Natural killer cell treated with Interleukin-12 subunit alpha and Interleukin-12 subunit beta and Interleukin-15 and Interleukin-18, amount 100 ng/mL, for 72 hours (primary cell): ENCODE measurements at regions not wholly inside any gene's neighbourhood (a gene's known extent, or its start where the extent isn't known, plus 50 kb on each side); places are given as distances from the start of the nearest gene placed in this dataset.

Experiments used
- ATAC-seq, 2 donors: fragments of 150-1000 bp; cut with Tn5 transposase in 1 of 2; sonication (Bioruptor Pico), chemical (Tn5 transposase) in 1 of 2; 2 replicates each; pipeline ENCODE4 v1.10.0; 2021
- DNase-seq: peaks from one replicate; pipeline ENCODE4 v3.0.0; 2022; ENCODE audit warnings: low spot score
- H3K27ac Mint-ChIP-seq, 2 donors: 1 replicate in 1 of 2; 2 replicates in 1 of 2; pipeline ENCODE4 v1.8.0; 2022; ENCODE audit warnings: mixed read lengths in 2 of 2, mild to moderate bottlenecking in 1 of 2, moderate library complexity in 1 of 2
- H3K27me3 Mint-ChIP-seq, 2 donors: 1 replicate in 1 of 2; 2 replicates in 1 of 2; pipeline ENCODE4 v1.8.0; 2022; ENCODE audit warnings: mixed read lengths in 2 of 2
- H3K36me3 Mint-ChIP-seq: one replicate; pipeline ENCODE4 v1.8.0; 2022; ENCODE audit warnings: mixed read lengths
- H3K4me1 Mint-ChIP-seq, 2 donors: 1 replicate in 1 of 2; 2 replicates in 1 of 2; pipeline ENCODE4 v1.8.0; 2022; ENCODE audit warnings: low read depth in 2 of 2, mixed read lengths in 2 of 2, mild to moderate bottlenecking in 1 of 2
- H3K4me3 Mint-ChIP-seq: one replicate; pipeline ENCODE4 v1.8.0; 2022; ENCODE audit warnings: mixed read lengths
- H3K9me3 Mint-ChIP-seq: 2 replicates; pipeline ENCODE4 v1.8.0; 2022; ENCODE audit warnings: mixed read lengths

GRCh38 chr15:56821721-56822425 lies 88.6 kb upstream of the ZNF280D start:
- no peak for DNase-seq
- H3K9me3 Mint-ChIP-seq, result no peaks in the 10 kb centered on the region
- no peak overlapping the region for H3K4me3 Mint-ChIP-seq
- no peaks in the 10 kb centered on the region for H3K36me3 Mint-ChIP-seq
- no peaks in the 10 kb centered on the region for H3K4me1 Mint-ChIP-seq
- no peak overlapping the region for H3K27ac Mint-ChIP-seq
- peaks cover 0 to 3% of the 10 kb centered on the region in 2 donors for H3K27me3 Mint-ChIP-seq
- ATAC-seq, result peak; percentile 70

- Mint-ChIP-seq H3K27ac (no peak overlapping the region), H3K4me3 (no peak overlapping the region), H3K27me3 (peaks cover 0 to 3% of the 10 kb centered on the region in 2 donors), H3K4me1 (no peaks in the 10 kb centered on the region), H3K36me3 (no peaks in the 10 kb centered on the region), H3K9me3 (no peaks in the 10 kb centered on the region)
- no peak for ATAC-seq
- DNase-seq, result no peak
Measured at GRCh38 chr15:56820333-56820732, 87.0 kb upstream of the ZNF280D start.

- no peaks in the 10 kb centered on the region for H3K36me3 Mint-ChIP-seq
- H3K27me3 Mint-ChIP-seq, result no peaks in the 10 kb centered on the region
- H3K27ac Mint-ChIP-seq, result no peak overlapping the region
- DNase-seq, result no peak
- no peaks in the 10 kb centered on the region for H3K9me3 Mint-ChIP-seq
- no peak for ATAC-seq
- H3K4me1 Mint-ChIP-seq, result no peaks in the 10 kb centered on the region
- no peak overlapping the region for H3K4me3 Mint-ChIP-seq
Measured at GRCh38 chr15:56817321-56818080, 84.2 kb upstream of the ZNF280D start.

GRCh38 chr15:56816781-56817180 lies 83.5 kb upstream of the ZNF280D start:
- Mint-ChIP-seq H3K36me3 (no peaks in the 10 kb centered on the region), H3K9me3 (no peaks in the 10 kb centered on the region), H3K4me1 (no peaks in the 10 kb centered on the region), H3K27me3 (no peaks in the 10 kb centered on the region), H3K4me3 (no peak overlapping the region), H3K27ac (no peak overlapping the region)
- no peak for ATAC-seq
- no peak for DNase-seq

GRCh38 chr15:56815247-56815646 lies 81.9 kb upstream of the ZNF280D start:
- no peak for ATAC-seq
- DNase-seq, result no peak

GRCh38 chr15:56814429-56814828 lies 81.1 kb upstream of the ZNF280D start:
- Mint-ChIP-seq H3K36me3 (peaks cover 4% of the 10 kb centered on the region), H3K4me1 (no peaks in the 10 kb centered on the region), H3K27me3 (no peaks in the 10 kb centered on the region), H3K27ac (no peak overlapping the region), H3K9me3 (no peaks in the 10 kb centered on the region), H3K4me3 (no peak overlapping the region)
- DNase-seq (no peak), ATAC-seq (no peak)

More at GRCh38 chr15:56815247-56815646, 81.9 kb upstream of the ZNF280D start:
- H3K9me3 Mint-ChIP-seq, result no peaks in the 10 kb centered on the region
- H3K36me3 Mint-ChIP-seq, result peaks cover 4% of the 10 kb centered on the region
- no peaks in the 10 kb centered on the region for H3K27me3 Mint-ChIP-seq
- H3K4me1 Mint-ChIP-seq, result no peaks in the 10 kb centered on the region
- no peak overlapping the region for H3K27ac Mint-ChIP-seq
- no peak overlapping the region for H3K4me3 Mint-ChIP-seq

GRCh38 chr15:56813995-56814394 lies 80.7 kb upstream of the ZNF280D start:
- no peak overlapping the region for H3K4me3 Mint-ChIP-seq
- H3K9me3 Mint-ChIP-seq, result no peaks in the 10 kb centered on the region
- H3K27me3 Mint-ChIP-seq, result no peaks in the 10 kb centered on the region

GRCh38 chr15:56812961-56813360 lies 79.7 kb upstream of the ZNF280D start:
- Mint-ChIP-seq H3K36me3 (peaks cover 18% of the 10 kb centered on the region), H3K4me1 (no peaks in the 10 kb centered on the region), H3K27me3 (no peaks in the 10 kb centered on the region), H3K9me3 (no peaks in the 10 kb centered on the region), H3K27ac (no peak overlapping the region), H3K4me3 (no peak overlapping the region)
- ATAC-seq (no peak), DNase-seq (no peak)

More at GRCh38 chr15:56813995-56814394, 80.7 kb upstream of the ZNF280D start:
- H3K36me3 Mint-ChIP-seq, result peaks cover 8% of the 10 kb centered on the region
- DNase-seq (no peak), ATAC-seq (no peak)
- no peaks in the 10 kb centered on the region for H3K4me1 Mint-ChIP-seq
- H3K27ac Mint-ChIP-seq, result no peak overlapping the region

GRCh38 chr15:56812221-56812620 lies 78.9 kb upstream of the ZNF280D start:
- Mint-ChIP-seq H3K36me3 (peaks cover 22% of the 10 kb centered on the region), H3K9me3 (peaks cover 3% of the 10 kb centered on the region)
- ATAC-seq, result no peak

GRCh38 chr15:56811586-56811985 lies 78.3 kb upstream of the ZNF280D start:
- H3K27ac Mint-ChIP-seq, result no peak overlapping the region
- H3K27me3 Mint-ChIP-seq, result no peaks in the 10 kb centered on the region
- no peaks in the 10 kb centered on the region for H3K4me1 Mint-ChIP-seq
- peaks cover 3% of the 10 kb centered on the region for H3K9me3 Mint-ChIP-seq
- DNase-seq, result no peak
- ATAC-seq, result no peak
- no peak overlapping the region for H3K4me3 Mint-ChIP-seq
- peaks cover 22% of the 10 kb centered on the region for H3K36me3 Mint-ChIP-seq

More at GRCh38 chr15:56812221-56812620, 78.9 kb upstream of the ZNF280D start:
- Mint-ChIP-seq H3K27ac (no peak overlapping the region), H3K27me3 (no peaks in the 10 kb centered on the region), H3K4me1 (no peaks in the 10 kb centered on the region), H3K4me3 (no peak overlapping the region)
- DNase-seq, result no peak

GRCh38 chr15:56808160-56808559 lies 74.9 kb upstream of the ZNF280D start:
- no peak for DNase-seq
- peaks cover 3% of the 10 kb centered on the region for H3K9me3 Mint-ChIP-seq
- H3K36me3 Mint-ChIP-seq, result peaks cover 22% of the 10 kb centered on the region
- H3K27ac Mint-ChIP-seq, result no peak overlapping the region
- H3K4me3 Mint-ChIP-seq, result no peak overlapping the region
- peaks cover 0 to 3% of the 10 kb centered on the region in 2 donors for H3K27me3 Mint-ChIP-seq
- H3K4me1 Mint-ChIP-seq, result peaks cover 0 to 9% of the 10 kb centered on the region in 2 donors
- no peak for ATAC-seq

- DNase-seq, result no peak
- ATAC-seq, result no peak
- H3K9me3 Mint-ChIP-seq, result peaks cover 3% of the 10 kb centered on the region
- H3K4me3 Mint-ChIP-seq, result no peak overlapping the region
- peaks cover 0 to 9% of the 10 kb centered on the region in 2 donors for H3K4me1 Mint-ChIP-seq
- H3K27me3 Mint-ChIP-seq, result peaks cover 9 to 11% of the 10 kb centered on the region in 2 donors
- no peak overlapping the region for H3K27ac Mint-ChIP-seq
- H3K36me3 Mint-ChIP-seq, result peaks cover 22% of the 10 kb centered on the region
Measured at GRCh38 chr15:56806148-56806536, 72.8 kb upstream of the ZNF280D start.

GRCh38 chr15:56805466-56806147 lies 72.3 kb upstream of the ZNF280D start:
- ATAC-seq (peak in 1 of 2 donors; percentile 83), DNase-seq (no peak)
- Mint-ChIP-seq H3K4me3 (peak overlapping the region; percentile 14), H3K27me3 (peaks cover 9 to 16% of the 10 kb centered on the region in 2 donors), H3K9me3 (peaks cover 3% of the 10 kb centered on the region), H3K27ac (no peak overlapping the region), H3K36me3 (peaks cover 18% of the 10 kb centered on the region), H3K4me1 (peaks cover 0 to 9% of the 10 kb centered on the region in 2 donors)

- peaks cover 3% of the 10 kb centered on the region for H3K9me3 Mint-ChIP-seq
- H3K4me3 Mint-ChIP-seq, result no peak overlapping the region
- peaks cover 0 to 9% of the 10 kb centered on the region in 2 donors for H3K4me1 Mint-ChIP-seq
- peaks cover 9 to 17% of the 10 kb centered on the region in 2 donors for H3K27me3 Mint-ChIP-seq
- no peak for DNase-seq
- peaks cover 18% of the 10 kb centered on the region for H3K36me3 Mint-ChIP-seq
- ATAC-seq, result no peak
- H3K27ac Mint-ChIP-seq, result no peak overlapping the region
Measured at GRCh38 chr15:56804938-56805337, 71.6 kb upstream of the ZNF280D start.
